ENCODE measurements at regions not wholly inside any gene's neighbourhood (a gene's known extent, or its start where the extent isn't known, plus 50 kb on each side); places are given as distances from the start of the nearest gene placed in this dataset.

GRCh38 chr6:65876668-65877067 is 169.6 kb upstream of the EYS start:
- no peak for DNase-seq (ENCODE audit: low read depth in 4 of 4, low spot score in 3 of 4)

GRCh38 chr6:65852369-65852852 is 145.4 kb upstream of the EYS start:
- no peak for DNase-seq (ENCODE audit: low read depth in 4 of 4, low spot score in 3 of 4)

- DNase-seq (ENCODE audit: low read depth in 4 of 4, low spot score in 3 of 4), result no peak
Observed at GRCh38 chr6:65830151-65830550, 123.1 kb upstream of the EYS start.

GRCh38 chr6:65819152-65819551 is 112.1 kb upstream of the EYS start:
- DNase-seq (ENCODE audit: low read depth in 4 of 4, low spot score in 3 of 4), result no peak

GRCh38 chr6:65818576-65818975 is 111.5 kb upstream of the EYS start:
- DNase-seq (ENCODE audit: low read depth in 4 of 4, low spot score in 3 of 4), result no peak

- DNase-seq (ENCODE audit: low read depth in 4 of 4, low spot score in 3 of 4), result no peak
Observed at GRCh38 chr6:65816991-65817390, 110.0 kb upstream of the EYS start.

GRCh38 chr6:65814071-65814470 is 107.0 kb upstream of the EYS start:
- DNase-seq (ENCODE audit: low read depth in 4 of 4, low spot score in 3 of 4), result no peak

- DNase-seq (ENCODE audit: low read depth in 4 of 4, low spot score in 3 of 4), result no peak
Observed at GRCh38 chr6:65803186-65803585, 96.2 kb upstream of the EYS start.

- no peak for DNase-seq (ENCODE audit: low read depth in 4 of 4, low spot score in 3 of 4)
Observed at GRCh38 chr6:65799389-65799788, 92.4 kb upstream of the EYS start.

- DNase-seq (ENCODE audit: low read depth in 4 of 4, low spot score in 3 of 4), result no peak
Observed at GRCh38 chr6:65798280-65799014, 91.4 kb upstream of the EYS start.

- DNase-seq (ENCODE audit: low read depth in 4 of 4, low spot score in 3 of 4), result no peak
Observed at GRCh38 chr6:65790666-65791065, 83.6 kb upstream of the EYS start.

GRCh38 chr6:65787787-65788186 is 80.8 kb upstream of the EYS start:
- DNase-seq (ENCODE audit: low read depth in 4 of 4, low spot score in 3 of 4), result no peak

GRCh38 chr6:65786815-65787214 is 79.8 kb upstream of the EYS start:
- DNase-seq (ENCODE audit: low read depth in 4 of 4, low spot score in 3 of 4), result no peak

GRCh38 chr6:65780691-65781090 is 73.7 kb upstream of the EYS start:
- no peak for DNase-seq (ENCODE audit: low read depth in 4 of 4, low spot score in 3 of 4)

GRCh38 chr6:65776332-65776731 is 69.3 kb upstream of the EYS start:
- no peak for DNase-seq (ENCODE audit: low read depth in 4 of 4, low spot score in 3 of 4)

GRCh38 chr6:65771946-65772345 is 64.9 kb upstream of the EYS start:
- no peak for DNase-seq (ENCODE audit: low read depth in 4 of 4, low spot score in 3 of 4)

- no peak for DNase-seq (ENCODE audit: low read depth in 4 of 4, low spot score in 3 of 4)
Observed at GRCh38 chr6:65761890-65762289, 54.9 kb upstream of the EYS start.

GRCh38 chr6:65760285-65760684 is 53.3 kb upstream of the EYS start:
- DNase-seq (ENCODE audit: low read depth in 4 of 4, low spot score in 3 of 4), result no peak
